NCI-H2107 (cell line): ENCODE measurements at regions not wholly inside any gene's neighbourhood (a gene's known extent, or its start where the extent isn't known, plus 50 kb on each side); places are given as distances from the start of the nearest gene placed in this dataset.

Source experiments
- DNase-seq: peaks from one replicate; lab custom pipeline; 2025; lab: John Stamatoyannopoulos, UW

DNA sequence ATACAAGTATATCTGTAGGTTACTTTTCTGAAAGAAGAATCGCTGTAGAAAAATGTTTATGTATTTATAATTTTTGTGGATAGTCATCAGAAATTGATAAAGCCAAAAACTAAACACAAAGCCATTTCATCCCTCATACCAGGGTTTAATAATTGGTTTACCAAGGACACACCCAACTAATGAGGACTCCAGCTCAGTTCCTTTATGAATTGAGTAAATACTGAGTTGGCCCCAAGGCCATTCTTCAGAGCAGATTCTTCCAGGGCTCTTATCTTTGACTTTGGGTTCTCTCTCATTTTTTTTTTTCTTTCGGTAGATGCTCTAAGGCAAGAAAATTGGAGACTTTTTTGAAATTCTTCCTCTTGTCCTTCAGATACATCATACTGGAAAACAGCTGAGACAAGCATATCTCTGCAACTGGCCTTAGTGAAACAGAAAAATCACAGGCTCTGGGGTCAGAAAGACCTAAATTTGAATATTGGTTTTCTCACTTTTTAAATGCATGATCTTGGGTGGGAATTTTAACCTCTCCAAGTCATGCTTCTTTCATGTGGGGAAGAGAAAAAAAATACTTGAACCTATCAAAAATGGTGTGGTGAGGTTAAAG lies 401.8 kb downstream of the ARHGEF28 start:
- DNase-seq = no peak

DNA sequence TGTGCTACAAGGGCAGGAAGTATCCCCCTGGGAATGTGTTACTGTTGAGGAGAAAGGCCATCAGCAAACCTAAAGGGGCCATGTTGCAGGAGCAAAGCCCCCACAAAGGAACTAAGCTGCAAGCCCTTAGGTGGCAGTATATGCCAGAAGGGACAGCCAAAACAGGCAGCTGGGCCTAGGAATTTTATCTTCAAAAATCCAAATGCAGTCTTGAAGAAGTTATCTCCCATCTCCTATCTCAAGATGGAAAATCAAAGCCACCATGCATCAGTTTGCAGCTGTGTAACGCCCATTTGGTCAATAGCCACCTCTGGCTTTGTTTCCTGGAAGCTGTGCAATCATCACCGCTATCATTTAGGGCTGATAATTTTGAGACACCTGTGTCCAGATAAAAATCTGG lies 400.3 kb downstream of the ARHGEF28 start:
- no peak for DNase-seq

DNA sequence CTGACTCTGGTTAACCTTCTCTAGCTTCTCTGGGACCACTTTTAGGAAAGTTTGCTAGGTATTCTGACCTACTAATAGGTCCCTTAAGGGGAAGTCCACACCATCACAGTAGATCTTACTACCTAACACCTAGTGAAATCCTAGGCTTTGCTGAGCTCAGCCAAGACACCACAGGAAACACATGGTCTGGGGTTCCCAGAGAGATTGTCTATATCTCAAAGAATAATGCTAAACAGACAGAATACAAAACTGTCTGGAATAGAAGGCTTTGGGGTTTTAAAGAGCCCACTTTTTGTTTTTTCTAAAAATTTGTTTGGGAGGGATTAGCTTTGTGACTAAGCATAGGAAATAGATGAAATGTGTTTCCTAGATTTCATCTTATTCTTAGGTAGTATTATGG lies 395.1 kb downstream of the ARHGEF28 start:
- no peak for DNase-seq

GRCh38 chr5:74020503-74020902 lies 394.5 kb downstream of the ARHGEF28 start:
- DNase-seq = no peak

GRCh38 chr5:74019923-74020322 lies 393.9 kb downstream of the ARHGEF28 start:
- no peak for DNase-seq

DNA sequence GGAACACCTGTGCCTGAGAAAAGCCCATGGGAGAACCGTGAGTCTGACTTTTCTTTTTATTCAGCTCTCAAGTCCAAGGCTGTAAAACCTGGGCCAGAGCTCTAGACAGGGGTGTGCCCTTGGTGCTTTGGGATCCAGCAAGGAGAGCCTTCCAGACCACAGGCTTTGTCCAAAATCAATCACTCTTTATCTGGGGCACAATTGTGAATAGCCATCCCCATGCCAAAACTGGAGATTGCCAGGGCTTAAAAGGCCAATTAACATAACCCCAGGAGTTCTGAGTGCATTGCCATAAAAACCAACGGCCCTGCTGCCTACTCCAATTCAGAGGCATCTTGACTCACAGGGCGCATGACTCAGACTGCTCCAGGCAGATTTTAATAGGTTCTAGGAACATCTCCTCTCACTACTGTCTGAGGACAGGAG lies 391.8 kb downstream of the ARHGEF28 start:
- DNase-seq = peak; percentile 69

DNA sequence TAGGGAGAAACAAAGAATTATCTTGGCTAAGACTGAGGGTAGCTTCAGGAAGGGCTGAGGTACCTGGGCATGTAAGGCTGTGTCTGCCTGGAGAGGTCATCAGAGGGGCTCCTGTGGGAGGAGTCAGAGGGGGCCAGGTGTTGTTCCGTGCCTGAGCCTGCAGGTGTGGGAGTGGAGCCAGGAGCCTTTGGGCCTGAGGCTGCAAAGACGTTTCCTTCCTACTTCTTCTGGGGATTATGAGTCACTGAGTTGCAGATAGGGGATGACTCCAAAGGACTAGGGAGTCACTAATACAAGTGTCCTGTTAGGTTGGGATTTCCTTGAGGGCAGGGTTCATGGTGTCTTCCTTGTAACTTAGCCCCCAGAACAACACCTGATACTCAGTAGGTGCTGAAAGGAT lies 391.1 kb downstream of the ARHGEF28 start:
- DNase-seq = no peak

- no peak for DNase-seq
Measured at GRCh38 chr5:74016373-74016772, 390.4 kb downstream of the ARHGEF28 start.

- DNase-seq = no peak
Measured at GRCh38 chr5:74015716-74016115, 389.7 kb downstream of the ARHGEF28 start.

DNA sequence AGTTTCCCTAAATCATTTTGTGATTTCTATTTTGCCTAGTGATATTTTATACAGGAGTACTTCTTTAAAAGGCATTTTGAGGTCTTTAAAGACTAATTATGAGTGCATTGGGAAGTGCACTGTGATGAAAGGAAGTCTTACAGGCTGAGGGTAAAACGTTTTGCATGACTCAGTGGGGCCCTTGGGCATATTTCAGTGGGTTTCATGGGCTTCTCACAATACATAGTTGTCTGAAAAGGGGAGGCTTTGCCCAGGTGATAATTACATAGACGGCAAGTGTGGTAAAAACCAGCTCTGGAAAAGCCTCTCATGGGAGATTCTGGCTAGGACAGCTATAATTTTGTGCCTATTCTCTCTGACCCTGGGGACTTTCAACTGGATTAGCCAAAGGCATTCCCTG lies 387.2 kb downstream of the ARHGEF28 start:
- DNase-seq = no peak

- no peak for DNase-seq
Measured at GRCh38 chr5:74009502-74009901, 383.5 kb downstream of the ARHGEF28 start.

- no peak for DNase-seq
Measured at GRCh38 chr5:74007193-74007592, 381.2 kb downstream of the ARHGEF28 start.

GRCh38 chr5:73999297-73999696 lies 373.3 kb downstream of the ARHGEF28 start:
- DNase-seq = no peak

- DNase-seq = no peak
Measured at GRCh38 chr5:73998489-73998888, 372.5 kb downstream of the ARHGEF28 start.

DNA sequence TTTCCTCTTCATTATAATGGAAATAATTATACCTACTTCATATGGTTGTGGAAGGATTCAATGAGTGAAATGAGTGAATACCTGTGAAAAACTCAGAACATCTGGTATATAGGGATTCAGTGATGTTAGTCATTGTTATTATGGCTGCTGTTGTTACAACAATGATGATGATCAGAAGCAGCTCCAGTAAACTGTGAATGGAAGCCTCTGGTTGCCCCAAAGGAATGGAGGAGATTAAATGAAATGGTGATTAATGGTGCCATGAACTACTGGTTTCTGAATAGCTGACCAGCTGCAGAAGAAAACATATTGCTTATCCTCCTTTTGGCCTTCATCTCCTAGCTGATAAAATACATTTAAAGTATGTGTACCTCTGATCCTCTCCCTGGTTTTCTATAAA lies 372.0 kb downstream of the ARHGEF28 start:
- DNase-seq = no peak

DNA sequence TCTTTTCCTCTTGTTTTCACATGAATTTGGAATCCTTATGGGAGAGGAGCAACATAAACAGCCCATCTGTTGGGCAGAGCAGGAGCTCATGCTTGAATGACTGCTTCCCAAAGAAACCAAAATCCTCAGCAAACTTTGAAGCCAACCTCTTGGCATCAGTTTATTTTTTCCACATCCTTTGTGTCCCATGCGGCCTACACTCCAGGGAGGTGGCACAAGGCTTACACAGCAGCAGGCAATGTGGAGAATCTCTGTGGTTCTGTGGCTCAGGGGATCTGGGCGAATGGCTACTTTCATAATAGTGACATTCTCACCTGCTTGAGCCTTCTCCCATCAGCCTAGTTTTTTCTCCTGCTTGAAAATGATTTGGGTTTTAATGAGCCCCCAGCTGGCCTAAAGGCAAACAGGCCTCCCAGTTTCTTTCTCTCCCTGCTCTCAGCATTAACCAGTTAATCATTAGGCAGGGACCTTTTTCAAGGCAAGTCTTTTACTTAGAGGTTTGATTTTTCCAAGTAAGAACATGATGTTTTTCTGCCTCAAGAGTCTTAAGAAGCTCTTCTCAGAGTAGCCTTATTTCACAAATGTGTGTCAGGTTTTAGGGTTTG lies 370.3 kb downstream of the ARHGEF28 start:
- DNase-seq = no peak

DNA sequence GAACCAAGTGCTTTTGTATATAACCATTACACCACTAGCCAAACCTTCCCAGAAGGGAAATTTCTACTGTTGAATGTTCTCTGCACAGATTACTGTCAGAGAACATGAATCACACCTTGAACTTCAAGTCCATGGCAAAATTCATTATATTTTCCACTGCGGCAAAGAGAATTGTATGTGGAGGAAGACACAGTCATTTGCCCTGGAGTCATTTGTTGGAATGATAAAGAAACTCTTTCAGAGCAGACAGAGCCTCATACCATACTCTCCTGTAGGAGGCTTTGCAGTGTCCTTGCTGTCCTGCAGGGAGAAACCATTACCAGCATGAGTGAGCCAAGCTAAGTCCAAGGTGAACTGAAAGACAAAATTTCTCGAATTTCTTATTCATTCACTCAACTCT lies 369.0 kb downstream of the ARHGEF28 start:
- DNase-seq = no peak
